GM23338 (cell line): ENCODE measurements at regions not wholly inside any gene's neighbourhood (a gene's known extent, or its start where the extent isn't known, plus 50 kb on each side); places are given as distances from the start of the nearest gene placed in this dataset.

ENCODE experiments used
- ATAC-seq: fragments of 200-7000 bp; cut with Tn5 transposase; 3 replicates; pipeline ENCODE4 v1.9.1; 2020
- DNase-seq: peaks from one replicate; pipeline ENCODE4 v3.0.0-alpha.2; 2015; ENCODE audit warnings: low spot score
- H2AFZ ChIP-seq: fragments of 200-600 bp; sonication (generic); 2 replicates; pipeline ENCODE4 v1.8.0; 2016; ENCODE audit warnings: antibody characterized with exemption, mild to moderate bottlenecking, moderate library complexity
- H3F3A ChIP-seq: fragments of 200-600 bp; sonication (generic); replicated peaks from 2 replicates; pipeline ENCODE4 v1.8.0; 2017; ENCODE audit warnings: antibody characterized with exemption, mixed run types, low read depth
- H3K27ac ChIP-seq: fragments of 200-600 bp; sonication (generic); 2 replicates; pipeline ENCODE4 v1.6.1; 2016; ENCODE audit warnings: low read depth
- H3K27me3 ChIP-seq: fragments of 200-600 bp; sonication (generic); 2 replicates; pipeline ENCODE4 v1.8.0; 2016; ENCODE audit warnings: mild to moderate bottlenecking, mixed run types, moderate library complexity; ENCODE audit not compliant: insufficient read depth
- H3K36me3 ChIP-seq: fragments of 200-600 bp; sonication (generic); 2 replicates; pipeline ENCODE4 v1.8.0; 2016; ENCODE audit warnings: mild to moderate bottlenecking; ENCODE audit not compliant: insufficient read depth
- H3K4me1 ChIP-seq: fragments of 200-600 bp; sonication (generic); 2 replicates; pipeline ENCODE4 v1.8.0; 2016; ENCODE audit warnings: mild to moderate bottlenecking, moderate library complexity; ENCODE audit not compliant: insufficient read depth
- H3K4me2 ChIP-seq: fragments of 200-600 bp; sonication (generic); 2 replicates; pipeline ENCODE4 v1.7.1; 2017; ENCODE audit warnings: mixed run types
- H3K4me3 ChIP-seq: fragments of 200-600 bp; sonication (generic); 2 replicates; pipeline ENCODE4 v1.6.1; 2016; ENCODE audit warnings: mixed run types
- H3K79me2 ChIP-seq: fragments of 200-600 bp; sonication (generic); replicated peaks from 2 replicates; pipeline ENCODE4 v1.8.0; 2017; ENCODE audit warnings: mild to moderate bottlenecking; ENCODE audit not compliant: insufficient read depth
- H3K9me2 ChIP-seq: fragments of 200-600 bp; sonication (generic); 2 replicates; pipeline ENCODE4 v1.8.0; 2017; ENCODE audit not compliant: insufficient read depth
- H4K20me1 ChIP-seq: fragments of 200-600 bp; sonication (generic); replicated peaks from 2 replicates; pipeline ENCODE4 v1.8.0; 2017; ENCODE audit warnings: mild to moderate bottlenecking; ENCODE audit not compliant: insufficient read depth
- H3K27ac Mint-ChIP-seq: 2 replicates; pipeline ENCODE4 v1.8.0; 2020; ENCODE audit warnings: inconsistent platforms, mild to moderate bottlenecking, moderate library complexity, mixed read lengths
- H3K27me3 Mint-ChIP-seq: 3 replicates; pipeline ENCODE4 v1.8.0; 2022; ENCODE audit warnings: low read depth, mild to moderate bottlenecking, moderate library complexity, mixed read lengths, inconsistent platforms; ENCODE audit not compliant: insufficient read depth, poor library complexity
- H3K36me3 Mint-ChIP-seq: 3 replicates; pipeline ENCODE4 v1.8.0; 2021; ENCODE audit warnings: low read depth, mild to moderate bottlenecking, inconsistent platforms, moderate library complexity, mixed read lengths
- H3K4me1 Mint-ChIP-seq: 3 replicates; pipeline ENCODE4 v1.8.0; 2020; ENCODE audit warnings: mild to moderate bottlenecking, inconsistent platforms, mixed read lengths
- H3K4me3 Mint-ChIP-seq: 3 replicates; pipeline ENCODE4 v1.8.0; 2021; ENCODE audit warnings: moderate library complexity, mild to moderate bottlenecking, inconsistent platforms, mixed read lengths
- H3K9me3 Mint-ChIP-seq: 3 replicates; pipeline ENCODE4 v1.8.0; 2020; ENCODE audit warnings: moderate library complexity, mild to moderate bottlenecking, inconsistent platforms, mixed read lengths
- CREB1 ChIP-seq: fragments of 250-450 bp; sonication (Bioruptor Pico); IDR thresholded peaks from 2 replicates; pipeline ENCODE4 v1.5.0; 2020; ENCODE audit warnings: low read depth, mild to moderate bottlenecking, moderate library complexity
- EZH2 ChIP-seq: fragments of 200-600 bp; sonication (generic); IDR thresholded peaks from one replicate; pipeline ENCODE4 v1.8.0; 2017; ENCODE audit warnings: antibody characterized with exemption, mild to moderate bottlenecking, low read depth; ENCODE audit not compliant: unreplicated experiment
- EZH2phosphoT487 ChIP-seq: fragments of 200-600 bp; sonication (generic); IDR thresholded peaks from one replicate; pipeline ENCODE4 v1.8.1; 2018; ENCODE audit warnings: antibody characterized with exemption; ENCODE audit not compliant: unreplicated experiment
- JUNB ChIP-seq: IDR thresholded peaks from one replicate; pipeline ENCODE4 v1.6.1; 2016; ENCODE audit warnings: antibody characterized with exemption; ENCODE audit not compliant: unreplicated experiment
- NANOG ChIP-seq: IDR thresholded peaks from 2 replicates; pipeline ENCODE4 v1.6.1; 2016; ENCODE audit warnings: antibody characterized with exemption, borderline replicate concordance
- POLR2AphosphoS5 ChIP-seq: IDR thresholded peaks from 2 replicates; pipeline ENCODE4 v1.6.1; 2016; ENCODE audit warnings: antibody characterized with exemption, low read depth
- STAT1 ChIP-seq: IDR thresholded peaks from one replicate; pipeline ENCODE4 v1.6.1; 2016; ENCODE audit warnings: antibody characterized with exemption; ENCODE audit not compliant: unreplicated experiment
- ZNF114 ChIP-seq: fragments of 250-450 bp; sonication (Bioruptor Pico); IDR thresholded peaks from 2 replicates; pipeline ENCODE4 v1.5.0; 2020; ENCODE audit warnings: mild to moderate bottlenecking, moderate library complexity
- ZNF331 ChIP-seq: fragments of 250-450 bp; sonication (Bioruptor Pico); IDR thresholded peaks from 2 replicates; pipeline ENCODE4 v1.5.0; 2020; ENCODE audit warnings: low read depth, mild to moderate bottlenecking, moderate library complexity
- TF ChIP-seq, protein P1 (sequence below): IDR thresholded peaks from one replicate; pipeline ENCODE4 v1.6.1; 2018; ENCODE audit warnings: antibody characterized with exemption; ENCODE audit not compliant: unreplicated experiment
- TF ChIP-seq, protein P2 (sequence below): fragments of 250-450 bp; sonication (Bioruptor Pico); IDR thresholded peaks from 2 replicates; pipeline ENCODE4 v1.5.0; 2020; ENCODE audit warnings: mild to moderate bottlenecking, moderate library complexity
- TF ChIP-seq, protein P3 (sequence below), 2 experiments: fragments of 200-600 bp in 1 of 2; sonication (generic) in 1 of 2; conservative IDR thresholded peaks; 2 replicates each; pipeline versions ENCODE4 v1.5.1 to v1.6.1; 2016 to 2017; ENCODE audit warnings: antibody characterized with exemption in 2 of 2, low read depth in 2 of 2, mild to moderate bottlenecking in 2 of 2, moderate library complexity in 1 of 2
- TF ChIP-seq, protein P4 (sequence below): IDR thresholded peaks from 2 replicates; pipeline ENCODE4 v1.6.1; 2016; ENCODE audit warnings: antibody characterized with exemption

DNA sequence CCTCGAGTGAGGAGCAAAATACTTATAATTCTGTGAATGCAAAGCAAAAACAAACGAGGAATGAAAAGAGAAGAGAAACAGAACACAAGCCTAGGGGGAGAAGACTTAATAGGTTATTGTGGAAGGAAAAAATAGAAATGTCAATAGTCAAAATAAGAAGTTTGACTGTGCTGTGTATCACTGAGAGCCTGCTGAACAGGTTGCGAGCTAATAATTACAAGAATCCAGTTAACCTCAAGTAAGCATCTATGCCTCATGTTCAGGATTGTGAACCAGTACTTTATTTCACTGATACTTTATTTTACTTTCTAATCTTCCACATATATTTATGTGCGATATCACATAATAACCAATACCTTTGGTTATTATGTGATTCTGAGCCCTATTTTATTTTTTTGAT is 316.7 kb downstream of the OTUD1 start:
- H3K36me3 Mint-ChIP-seq: no peaks in the 10 kb centered on the region
- H3K27me3 Mint-ChIP-seq: no peaks in the 10 kb centered on the region
- TF ChIP-seq POLR2AphosphoS5: no peak
- TF ChIP-seq, protein P1, sequence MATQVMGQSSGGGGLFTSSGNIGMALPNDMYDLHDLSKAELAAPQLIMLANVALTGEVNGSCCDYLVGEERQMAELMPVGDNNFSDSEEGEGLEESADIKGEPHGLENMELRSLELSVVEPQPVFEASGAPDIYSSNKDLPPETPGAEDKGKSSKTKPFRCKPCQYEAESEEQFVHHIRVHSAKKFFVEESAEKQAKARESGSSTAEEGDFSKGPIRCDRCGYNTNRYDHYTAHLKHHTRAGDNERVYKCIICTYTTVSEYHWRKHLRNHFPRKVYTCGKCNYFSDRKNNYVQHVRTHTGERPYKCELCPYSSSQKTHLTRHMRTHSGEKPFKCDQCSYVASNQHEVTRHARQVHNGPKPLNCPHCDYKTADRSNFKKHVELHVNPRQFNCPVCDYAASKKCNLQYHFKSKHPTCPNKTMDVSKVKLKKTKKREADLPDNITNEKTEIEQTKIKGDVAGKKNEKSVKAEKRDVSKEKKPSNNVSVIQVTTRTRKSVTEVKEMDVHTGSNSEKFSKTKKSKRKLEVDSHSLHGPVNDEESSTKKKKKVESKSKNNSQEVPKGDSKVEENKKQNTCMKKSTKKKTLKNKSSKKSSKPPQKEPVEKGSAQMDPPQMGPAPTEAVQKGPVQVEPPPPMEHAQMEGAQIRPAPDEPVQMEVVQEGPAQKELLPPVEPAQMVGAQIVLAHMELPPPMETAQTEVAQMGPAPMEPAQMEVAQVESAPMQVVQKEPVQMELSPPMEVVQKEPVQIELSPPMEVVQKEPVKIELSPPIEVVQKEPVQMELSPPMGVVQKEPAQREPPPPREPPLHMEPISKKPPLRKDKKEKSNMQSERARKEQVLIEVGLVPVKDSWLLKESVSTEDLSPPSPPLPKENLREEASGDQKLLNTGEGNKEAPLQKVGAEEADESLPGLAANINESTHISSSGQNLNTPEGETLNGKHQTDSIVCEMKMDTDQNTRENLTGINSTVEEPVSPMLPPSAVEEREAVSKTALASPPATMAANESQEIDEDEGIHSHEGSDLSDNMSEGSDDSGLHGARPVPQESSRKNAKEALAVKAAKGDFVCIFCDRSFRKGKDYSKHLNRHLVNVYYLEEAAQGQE: no peak
- TF ChIP-seq EZH2phosphoT487: no peak
- TF ChIP-seq ZNF114 (CRISPR knock-in tag): no peak
- no peak for TF ChIP-seq NANOG
- TF ChIP-seq JUNB: no peak
- TF ChIP-seq STAT1: no peak
- no peak for TF ChIP-seq ZNF331 (CRISPR knock-in tag)
- no peak for TF ChIP-seq EZH2
- TF ChIP-seq, protein P2, sequence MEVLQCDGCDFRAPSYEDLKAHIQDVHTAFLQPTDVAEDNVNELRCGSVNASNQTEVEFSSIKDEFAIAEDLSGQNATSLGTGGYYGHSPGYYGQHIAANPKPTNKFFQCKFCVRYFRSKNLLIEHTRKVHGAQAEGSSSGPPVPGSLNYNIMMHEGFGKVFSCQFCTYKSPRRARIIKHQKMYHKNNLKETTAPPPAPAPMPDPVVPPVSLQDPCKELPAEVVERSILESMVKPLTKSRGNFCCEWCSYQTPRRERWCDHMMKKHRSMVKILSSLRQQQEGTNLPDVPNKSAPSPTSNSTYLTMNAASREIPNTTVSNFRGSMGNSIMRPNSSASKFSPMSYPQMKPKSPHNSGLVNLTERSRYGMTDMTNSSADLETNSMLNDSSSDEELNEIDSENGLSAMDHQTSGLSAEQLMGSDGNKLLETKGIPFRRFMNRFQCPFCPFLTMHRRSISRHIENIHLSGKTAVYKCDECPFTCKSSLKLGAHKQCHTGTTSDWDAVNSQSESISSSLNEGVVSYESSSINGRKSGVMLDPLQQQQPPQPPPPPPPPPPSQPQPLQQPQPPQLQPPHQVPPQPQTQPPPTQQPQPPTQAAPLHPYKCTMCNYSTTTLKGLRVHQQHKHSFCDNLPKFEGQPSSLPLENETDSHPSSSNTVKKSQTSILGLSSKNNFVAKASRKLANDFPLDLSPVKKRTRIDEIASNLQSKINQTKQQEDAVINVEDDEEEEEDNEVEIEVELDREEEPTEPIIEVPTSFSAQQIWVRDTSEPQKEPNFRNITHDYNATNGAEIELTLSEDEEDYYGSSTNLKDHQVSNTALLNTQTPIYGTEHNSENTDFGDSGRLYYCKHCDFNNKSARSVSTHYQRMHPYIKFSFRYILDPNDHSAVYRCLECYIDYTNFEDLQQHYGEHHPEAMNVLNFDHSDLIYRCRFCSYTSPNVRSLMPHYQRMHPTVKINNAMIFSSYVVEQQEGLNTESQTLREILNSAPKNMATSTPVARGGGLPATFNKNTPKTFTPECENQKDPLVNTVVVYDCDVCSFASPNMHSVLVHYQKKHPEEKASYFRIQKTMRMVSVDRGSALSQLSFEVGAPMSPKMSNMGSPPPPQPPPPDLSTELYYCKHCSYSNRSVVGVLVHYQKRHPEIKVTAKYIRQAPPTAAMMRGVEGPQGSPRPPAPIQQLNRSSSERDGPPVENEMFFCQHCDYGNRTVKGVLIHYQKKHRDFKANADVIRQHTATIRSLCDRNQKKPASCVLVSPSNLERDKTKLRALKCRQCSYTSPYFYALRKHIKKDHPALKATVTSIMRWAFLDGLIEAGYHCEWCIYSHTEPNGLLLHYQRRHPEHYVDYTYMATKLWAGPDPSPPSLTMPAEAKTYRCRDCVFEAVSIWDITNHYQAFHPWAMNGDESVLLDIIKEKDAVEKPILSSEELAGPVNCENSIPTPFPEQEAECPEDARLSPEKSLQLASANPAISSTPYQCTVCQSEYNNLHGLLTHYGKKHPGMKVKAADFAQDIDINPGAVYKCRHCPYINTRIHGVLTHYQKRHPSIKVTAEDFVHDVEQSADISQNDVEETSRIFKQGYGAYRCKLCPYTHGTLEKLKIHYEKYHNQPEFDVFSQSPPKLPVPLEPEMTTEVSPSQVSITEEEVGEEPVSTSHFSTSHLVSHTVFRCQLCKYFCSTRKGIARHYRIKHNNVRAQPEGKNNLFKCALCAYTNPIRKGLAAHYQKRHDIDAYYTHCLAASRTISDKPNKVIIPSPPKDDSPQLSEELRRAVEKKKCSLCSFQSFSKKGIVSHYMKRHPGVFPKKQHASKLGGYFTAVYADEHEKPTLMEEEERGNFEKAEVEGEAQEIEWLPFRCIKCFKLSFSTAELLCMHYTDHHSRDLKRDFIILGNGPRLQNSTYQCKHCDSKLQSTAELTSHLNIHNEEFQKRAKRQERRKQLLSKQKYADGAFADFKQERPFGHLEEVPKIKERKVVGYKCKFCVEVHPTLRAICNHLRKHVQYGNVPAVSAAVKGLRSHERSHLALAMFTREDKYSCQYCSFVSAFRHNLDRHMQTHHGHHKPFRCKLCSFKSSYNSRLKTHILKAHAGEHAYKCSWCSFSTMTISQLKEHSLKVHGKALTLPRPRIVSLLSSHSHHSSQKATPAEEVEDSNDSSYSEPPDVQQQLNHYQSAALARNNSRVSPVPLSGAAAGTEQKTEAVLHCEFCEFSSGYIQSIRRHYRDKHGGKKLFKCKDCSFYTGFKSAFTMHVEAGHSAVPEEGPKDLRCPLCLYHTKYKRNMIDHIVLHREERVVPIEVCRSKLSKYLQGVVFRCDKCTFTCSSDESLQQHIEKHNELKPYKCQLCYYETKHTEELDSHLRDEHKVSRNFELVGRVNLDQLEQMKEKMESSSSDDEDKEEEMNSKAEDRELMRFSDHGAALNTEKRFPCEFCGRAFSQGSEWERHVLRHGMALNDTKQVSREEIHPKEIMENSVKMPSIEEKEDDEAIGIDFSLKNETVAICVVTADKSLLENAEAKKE (CRISPR knock-in tag): no peak
- TF ChIP-seq, protein P3, sequence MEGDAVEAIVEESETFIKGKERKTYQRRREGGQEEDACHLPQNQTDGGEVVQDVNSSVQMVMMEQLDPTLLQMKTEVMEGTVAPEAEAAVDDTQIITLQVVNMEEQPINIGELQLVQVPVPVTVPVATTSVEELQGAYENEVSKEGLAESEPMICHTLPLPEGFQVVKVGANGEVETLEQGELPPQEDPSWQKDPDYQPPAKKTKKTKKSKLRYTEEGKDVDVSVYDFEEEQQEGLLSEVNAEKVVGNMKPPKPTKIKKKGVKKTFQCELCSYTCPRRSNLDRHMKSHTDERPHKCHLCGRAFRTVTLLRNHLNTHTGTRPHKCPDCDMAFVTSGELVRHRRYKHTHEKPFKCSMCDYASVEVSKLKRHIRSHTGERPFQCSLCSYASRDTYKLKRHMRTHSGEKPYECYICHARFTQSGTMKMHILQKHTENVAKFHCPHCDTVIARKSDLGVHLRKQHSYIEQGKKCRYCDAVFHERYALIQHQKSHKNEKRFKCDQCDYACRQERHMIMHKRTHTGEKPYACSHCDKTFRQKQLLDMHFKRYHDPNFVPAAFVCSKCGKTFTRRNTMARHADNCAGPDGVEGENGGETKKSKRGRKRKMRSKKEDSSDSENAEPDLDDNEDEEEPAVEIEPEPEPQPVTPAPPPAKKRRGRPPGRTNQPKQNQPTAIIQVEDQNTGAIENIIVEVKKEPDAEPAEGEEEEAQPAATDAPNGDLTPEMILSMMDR (conservative IDR thresholded peaks at IDR 0.05; ENCODE audit: low read depth in 2 of 2): no peak
- TF ChIP-seq CREB1 (CRISPR knock-in tag): no peak
- TF ChIP-seq, protein P4, sequence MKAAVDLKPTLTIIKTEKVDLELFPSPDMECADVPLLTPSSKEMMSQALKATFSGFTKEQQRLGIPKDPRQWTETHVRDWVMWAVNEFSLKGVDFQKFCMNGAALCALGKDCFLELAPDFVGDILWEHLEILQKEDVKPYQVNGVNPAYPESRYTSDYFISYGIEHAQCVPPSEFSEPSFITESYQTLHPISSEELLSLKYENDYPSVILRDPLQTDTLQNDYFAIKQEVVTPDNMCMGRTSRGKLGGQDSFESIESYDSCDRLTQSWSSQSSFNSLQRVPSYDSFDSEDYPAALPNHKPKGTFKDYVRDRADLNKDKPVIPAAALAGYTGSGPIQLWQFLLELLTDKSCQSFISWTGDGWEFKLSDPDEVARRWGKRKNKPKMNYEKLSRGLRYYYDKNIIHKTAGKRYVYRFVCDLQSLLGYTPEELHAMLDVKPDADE: no peak
- Histone ChIP-seq H3K36me3 (no peaks in the 10 kb centered on the region), H3K27me3 (no peaks in the 10 kb centered on the region), H3K4me2 (no peak overlapping the region), H2AFZ (no peak overlapping the region), H4K20me1 (no peaks in the 10 kb centered on the region), H3K27ac (no peak overlapping the region), H3K9me2 (no peaks in the 10 kb centered on the region), H3F3A (no peaks in the 10 kb centered on the region), H3K4me3 (no peak overlapping the region), H3K79me2 (no peaks in the 10 kb centered on the region), H3K4me1 (no peaks in the 10 kb centered on the region)
- no peak for ATAC-seq
- peaks cover 4% of the 10 kb centered on the region; the same call in 2 of the 3 replicates for H3K4me1 Mint-ChIP-seq
- H3K4me3 Mint-ChIP-seq: no peak overlapping the region
- H3K27ac Mint-ChIP-seq: no peak overlapping the region
- no peak for DNase-seq
- H3K9me3 Mint-ChIP-seq: no peaks in the 10 kb centered on the region
